Brain microvascular endothelial cell (primary cell): ENCODE measurements at regions not wholly inside any gene's neighbourhood (a gene's known extent, or its start where the extent isn't known, plus 50 kb on each side); places are given as distances from the start of the nearest gene placed in this dataset.

ENCODE experiments used
- DNase-seq: peaks from one replicate; pipeline ENCODE4 v3.0.0-alpha.2; 2020
- H3K27ac ChIP-seq: fragments of 250-450 bp; sonication (Bioruptor Pico); 2 replicates; pipeline ENCODE4 v1.5.1; 2020; ENCODE audit warnings: mild to moderate bottlenecking, moderate library complexity
- H3K27me3 ChIP-seq: fragments of 250-450 bp; sonication (Bioruptor Pico); replicated peaks from 2 replicates; pipeline ENCODE4 v1.5.1; 2020; ENCODE audit warnings: mild to moderate bottlenecking
- H3K36me3 ChIP-seq: fragments of 250-450 bp; sonication (Bioruptor Pico); replicated peaks from 2 replicates; pipeline ENCODE4 v1.5.1; 2020; ENCODE audit warnings: mild to moderate bottlenecking
- H3K4me3 ChIP-seq: 2 replicates; pipeline ENCODE4 v1.5.1; 2011; ENCODE audit warnings: low read depth, mild to moderate bottlenecking, control low read depth, low read length, moderate library complexity
- in situ Hi-C: cut with HindIII; loops from 2 replicates; pipeline ENCODE4 v1.10.0; 2017; ENCODE audit warnings: low sequenced_read_pairs, low pct_ligation_motif_present
- TF ChIP-seq, protein P1 (sequence below): IDR thresholded peaks from 2 replicates; pipeline ENCODE4 v1.5.1; 2011; ENCODE audit warnings: low read depth, mild to moderate bottlenecking, moderate library complexity, low read length, control low read depth, inconsistent platforms; ENCODE audit errors: missing control alignments

GRCh38 chr10:130636313-130636930 is 500.2 kb downstream of the GLRX3 start:
- in situ Hi-C loops = no loop called here
- TF ChIP-seq, protein P1, sequence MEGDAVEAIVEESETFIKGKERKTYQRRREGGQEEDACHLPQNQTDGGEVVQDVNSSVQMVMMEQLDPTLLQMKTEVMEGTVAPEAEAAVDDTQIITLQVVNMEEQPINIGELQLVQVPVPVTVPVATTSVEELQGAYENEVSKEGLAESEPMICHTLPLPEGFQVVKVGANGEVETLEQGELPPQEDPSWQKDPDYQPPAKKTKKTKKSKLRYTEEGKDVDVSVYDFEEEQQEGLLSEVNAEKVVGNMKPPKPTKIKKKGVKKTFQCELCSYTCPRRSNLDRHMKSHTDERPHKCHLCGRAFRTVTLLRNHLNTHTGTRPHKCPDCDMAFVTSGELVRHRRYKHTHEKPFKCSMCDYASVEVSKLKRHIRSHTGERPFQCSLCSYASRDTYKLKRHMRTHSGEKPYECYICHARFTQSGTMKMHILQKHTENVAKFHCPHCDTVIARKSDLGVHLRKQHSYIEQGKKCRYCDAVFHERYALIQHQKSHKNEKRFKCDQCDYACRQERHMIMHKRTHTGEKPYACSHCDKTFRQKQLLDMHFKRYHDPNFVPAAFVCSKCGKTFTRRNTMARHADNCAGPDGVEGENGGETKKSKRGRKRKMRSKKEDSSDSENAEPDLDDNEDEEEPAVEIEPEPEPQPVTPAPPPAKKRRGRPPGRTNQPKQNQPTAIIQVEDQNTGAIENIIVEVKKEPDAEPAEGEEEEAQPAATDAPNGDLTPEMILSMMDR = no peak
- no peak overlapping the region for H3K27ac ChIP-seq
- H3K36me3 ChIP-seq = no peaks in the 10 kb centered on the region
- no peaks in the 10 kb centered on the region for H3K27me3 ChIP-seq
- H3K4me3 ChIP-seq = no peak overlapping the region
- no peak for DNase-seq

- TF ChIP-seq, protein P1 = no peak
- in situ Hi-C loops = no loop called here
- H3K27me3 ChIP-seq = no peaks in the 10 kb centered on the region
- no peak for DNase-seq
- H3K36me3 ChIP-seq = no peaks in the 10 kb centered on the region
- no peak overlapping the region for H3K4me3 ChIP-seq
- H3K27ac ChIP-seq = no peak overlapping the region
Measured at GRCh38 chr10:130637089-130637676, 501.0 kb downstream of the GLRX3 start.

GRCh38 chr10:130638991-130639390 is 502.8 kb downstream of the GLRX3 start:
- TF ChIP-seq, protein P1 = no peak
- Histone ChIP-seq H3K36me3 (no peaks in the 10 kb centered on the region), H3K27ac (no peak overlapping the region), H3K4me3 (no peak overlapping the region), H3K27me3 (no peaks in the 10 kb centered on the region)
- in situ Hi-C loops = no loop called here
- no peak for DNase-seq

GRCh38 chr10:130642926-130643325 is 506.7 kb downstream of the GLRX3 start:
- TF ChIP-seq, protein P1 = no peak
- in situ Hi-C loops = no loop called here
- Histone ChIP-seq H3K27ac (no peak overlapping the region), H3K27me3 (no peaks in the 10 kb centered on the region), H3K4me3 (no peak overlapping the region), H3K36me3 (no peaks in the 10 kb centered on the region)
- no peak for DNase-seq

- H3K36me3 ChIP-seq = no peaks in the 10 kb centered on the region
- no peak overlapping the region for H3K4me3 ChIP-seq
- no peaks in the 10 kb centered on the region for H3K27me3 ChIP-seq
- TF ChIP-seq, protein P1 = no peak
- DNase-seq = no peak
- no peak overlapping the region for H3K27ac ChIP-seq
- in situ Hi-C loops = no loop called here
Measured at GRCh38 chr10:130647341-130647740, 511.1 kb downstream of the GLRX3 start.

GRCh38 chr10:130648807-130649206 is 512.6 kb downstream of the GLRX3 start:
- TF ChIP-seq, protein P1 = no peak
- Histone ChIP-seq H3K36me3 (no peaks in the 10 kb centered on the region), H3K27ac (no peak overlapping the region), H3K27me3 (no peaks in the 10 kb centered on the region), H3K4me3 (no peak overlapping the region)
- in situ Hi-C loops = no loop called here
- no peak for DNase-seq
